Esophagus squamous epithelium (tissue), 5 donors: ENCODE measurements at regions not wholly inside any gene's neighbourhood (a gene's known extent, or its start where the extent isn't known, plus 50 kb on each side); places are given as distances from the start of the nearest gene placed in this dataset.

ENCODE experiments used
- DNase-seq: peaks from one replicate; lab custom pipeline; 2025; lab: John Stamatoyannopoulos, UW
- H3K27ac ChIP-seq, 4 donors: fragments of 200-600 bp; sonication (generic); one replicate each; pipeline ENCODE4 v1.5.1; 2016 to 2019; ENCODE audit warnings: mild to moderate bottlenecking in 1 of 4
- H3K27me3 ChIP-seq, 4 donors: fragments of 200-600 bp; sonication (generic); 1 replicate in 3 of 4; 2 replicates in 1 of 4; pipeline versions ENCODE4 v1.5.1 to v1.6.0; 2017 to 2021; ENCODE audit warnings: antibody characterized with exemption in 1 of 4
- H3K36me3 ChIP-seq, 3 donors: fragments of 200-600 bp; sonication (generic); one replicate each; pipeline ENCODE4 v1.5.1; 2016 to 2019
- H3K4me1 ChIP-seq, 3 donors: fragments of 200-600 bp; sonication (generic); one replicate each; pipeline ENCODE4 v1.5.1; 2017 to 2019
- H3K4me3 ChIP-seq, 4 donors: fragments of 200-600 bp; sonication (generic); 1 replicate in 3 of 4; 2 replicates in 1 of 4; pipeline ENCODE4 v1.5.1; 2016 to 2019; ENCODE audit warnings: mild to moderate bottlenecking in 2 of 4, moderate library complexity in 1 of 4
- H3K9me3 ChIP-seq, 3 donors: fragments of 200-600 bp; sonication (generic); one replicate each; pipeline ENCODE4 v1.5.1; 2016 to 2019
- POLR2A ChIP-seq, 4 donors: fragments of 450-650 bp; IDR thresholded peaks; one replicate each; pipeline ENCODE4 v1.6.1; 2017; ENCODE audit warnings: antibody characterized with exemption in 4 of 4, mild to moderate bottlenecking in 4 of 4, moderate library complexity in 3 of 4
- WGBS, 2 donors: methylation state at CpG; one replicate each; pipeline ENCODE4 v1.1.5; 2018; 5-methylcytosine and 5-hydroxymethylcytosine counted together
- intact Hi-C: fragments of 100-400 bp; cut with DNase I; formaldehyde crosslinking; loops from one replicate; pipeline ENCODE4 v1.15.0; 2022
- TF ChIP-seq, protein P1 (sequence below), 6 experiments: fragments of 450-650 bp in 4 of 6; fragments of 200-600 bp in 2 of 6; sonication (generic) in 2 of 6; IDR thresholded peaks; one replicate each; pipeline ENCODE4 v1.5.1; 2016 to 2019; ENCODE audit warnings: antibody characterized with exemption in 6 of 6, mild to moderate bottlenecking in 4 of 6, moderate library complexity in 4 of 6
- donor health status: DM: yes; HTN: yes; CAD: no.

DNA sequence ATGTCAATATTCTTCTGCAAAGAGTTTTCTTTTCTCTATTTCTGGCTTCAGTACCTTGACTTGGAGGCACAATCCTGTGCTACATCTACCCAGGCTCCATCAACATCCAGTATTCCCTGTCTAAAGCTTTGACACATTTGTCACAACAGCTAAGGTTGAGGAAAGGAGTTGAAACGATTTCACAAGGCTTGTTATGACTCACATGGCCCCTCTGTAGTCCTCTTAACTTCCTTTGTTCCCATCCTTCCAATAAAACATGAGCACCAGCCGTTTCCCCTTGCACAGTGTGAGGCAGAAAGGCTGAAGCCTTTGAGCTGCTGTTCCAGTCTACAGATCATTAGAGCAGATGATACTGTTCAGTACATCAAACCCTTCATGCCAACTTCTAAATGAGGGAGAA lies 163.0 kb upstream of the TMCO5A start:
- 6 to 12% methylated on average over 2 of the region's 2 CpGs for WGBS, 2 donors
- no peaks in the 10 kb centered on the region for H3K9me3 ChIP-seq

DNA sequence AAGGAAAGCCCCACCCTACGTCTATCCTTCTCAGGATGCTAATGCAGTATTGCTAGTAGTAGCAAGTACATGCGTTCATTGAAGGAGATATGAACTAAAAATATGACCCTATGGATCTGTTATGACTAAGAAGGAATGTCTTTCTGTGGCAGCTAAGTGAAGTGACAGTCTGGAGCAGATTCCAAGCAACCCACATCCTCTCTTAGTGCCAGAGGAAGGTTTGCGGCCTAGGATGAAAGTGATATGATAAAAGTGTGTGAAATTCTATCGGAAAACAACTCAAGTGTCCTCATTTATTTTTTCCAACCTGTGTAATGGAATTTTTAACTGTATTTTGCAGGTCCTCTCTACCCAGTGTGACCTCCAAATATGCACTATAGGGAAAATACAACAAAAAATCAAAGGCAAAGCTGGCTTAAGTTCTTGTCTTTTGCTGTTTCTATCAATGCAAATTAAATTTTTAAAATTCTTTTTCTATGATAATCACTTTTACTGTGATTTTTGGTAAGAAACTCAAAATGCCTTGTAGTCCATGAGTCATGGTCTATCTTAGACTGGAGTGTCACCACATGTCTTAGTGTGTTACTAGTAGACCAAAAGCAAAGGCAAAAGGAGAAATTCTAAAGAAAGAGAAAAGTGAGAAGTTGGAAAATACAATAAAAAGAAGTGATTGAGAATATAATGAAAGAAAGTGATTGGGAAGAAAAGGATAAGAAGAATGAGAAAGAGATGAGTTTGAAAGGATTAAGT lies 161.2 kb upstream of the TMCO5A start:
- TF ChIP-seq POLR2A (IDR thresholded peaks at IDR 0.05): no peak
- TF ChIP-seq, protein P1, sequence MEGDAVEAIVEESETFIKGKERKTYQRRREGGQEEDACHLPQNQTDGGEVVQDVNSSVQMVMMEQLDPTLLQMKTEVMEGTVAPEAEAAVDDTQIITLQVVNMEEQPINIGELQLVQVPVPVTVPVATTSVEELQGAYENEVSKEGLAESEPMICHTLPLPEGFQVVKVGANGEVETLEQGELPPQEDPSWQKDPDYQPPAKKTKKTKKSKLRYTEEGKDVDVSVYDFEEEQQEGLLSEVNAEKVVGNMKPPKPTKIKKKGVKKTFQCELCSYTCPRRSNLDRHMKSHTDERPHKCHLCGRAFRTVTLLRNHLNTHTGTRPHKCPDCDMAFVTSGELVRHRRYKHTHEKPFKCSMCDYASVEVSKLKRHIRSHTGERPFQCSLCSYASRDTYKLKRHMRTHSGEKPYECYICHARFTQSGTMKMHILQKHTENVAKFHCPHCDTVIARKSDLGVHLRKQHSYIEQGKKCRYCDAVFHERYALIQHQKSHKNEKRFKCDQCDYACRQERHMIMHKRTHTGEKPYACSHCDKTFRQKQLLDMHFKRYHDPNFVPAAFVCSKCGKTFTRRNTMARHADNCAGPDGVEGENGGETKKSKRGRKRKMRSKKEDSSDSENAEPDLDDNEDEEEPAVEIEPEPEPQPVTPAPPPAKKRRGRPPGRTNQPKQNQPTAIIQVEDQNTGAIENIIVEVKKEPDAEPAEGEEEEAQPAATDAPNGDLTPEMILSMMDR (IDR thresholded peaks at IDR 0.05): no peak
- WGBS, 2 donors: 84% methylated on average over 4 of the region's 4 CpGs

More for the DNA sequence above, 163.0 kb upstream of the TMCO5A start:
- intact Hi-C loops: no loop called here
- TF ChIP-seq, protein P1 (IDR thresholded peaks at IDR 0.05): no peak
- no peak for TF ChIP-seq POLR2A (IDR thresholded peaks at IDR 0.05)
- H3K27ac ChIP-seq: no peak overlapping the region
- H3K4me1 ChIP-seq: no peaks in the 10 kb centered on the region
- DNase-seq: no peak
- H3K27me3 ChIP-seq: no peaks in the 10 kb centered on the region
- H3K36me3 ChIP-seq: no peaks in the 10 kb centered on the region
- no peak overlapping the region for H3K4me3 ChIP-seq

DNA sequence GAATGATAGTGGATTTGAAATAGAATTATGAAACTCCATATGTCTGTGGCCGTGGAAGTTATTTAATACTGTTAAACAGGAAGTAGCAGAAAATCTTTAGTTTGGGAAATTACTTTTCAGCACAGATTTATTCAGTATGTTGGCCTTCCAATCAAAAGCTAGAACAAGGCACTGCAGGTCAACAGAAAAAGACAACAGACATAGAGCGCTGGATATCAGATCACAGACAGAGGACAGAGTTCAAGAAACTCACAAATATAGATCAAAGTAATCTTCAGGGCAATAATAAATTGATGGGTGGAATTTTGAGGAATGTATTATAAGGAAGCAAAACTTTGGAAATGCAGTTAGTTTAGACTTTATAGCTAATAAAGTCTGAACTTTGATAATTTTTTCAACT lies 159.5 kb upstream of the TMCO5A start:
- WGBS, 2 donors: 68 to 71% methylated on average over 2 of the region's 2 CpGs
- no peaks in the 10 kb centered on the region for H3K9me3 ChIP-seq
- no peaks in the 10 kb centered on the region for H3K4me1 ChIP-seq
- no peak for TF ChIP-seq POLR2A (IDR thresholded peaks at IDR 0.05)
- TF ChIP-seq, protein P1 (IDR thresholded peaks at IDR 0.05): no peak
- intact Hi-C loops: no loop called here
- no peaks in the 10 kb centered on the region for H3K36me3 ChIP-seq
- no peak overlapping the region for H3K27ac ChIP-seq
- H3K4me3 ChIP-seq: no peak overlapping the region
- DNase-seq: no peak
- no peaks in the 10 kb centered on the region for H3K27me3 ChIP-seq

More for the DNA sequence above, 161.2 kb upstream of the TMCO5A start:
- intact Hi-C loops: no loop called here
- no peaks in the 10 kb centered on the region for H3K27me3 ChIP-seq
- H3K4me1 ChIP-seq: no peaks in the 10 kb centered on the region
- no peaks in the 10 kb centered on the region for H3K36me3 ChIP-seq
- no peak overlapping the region for H3K27ac ChIP-seq
- no peak for DNase-seq
- no peak overlapping the region for H3K4me3 ChIP-seq
- H3K9me3 ChIP-seq: no peaks in the 10 kb centered on the region

DNA sequence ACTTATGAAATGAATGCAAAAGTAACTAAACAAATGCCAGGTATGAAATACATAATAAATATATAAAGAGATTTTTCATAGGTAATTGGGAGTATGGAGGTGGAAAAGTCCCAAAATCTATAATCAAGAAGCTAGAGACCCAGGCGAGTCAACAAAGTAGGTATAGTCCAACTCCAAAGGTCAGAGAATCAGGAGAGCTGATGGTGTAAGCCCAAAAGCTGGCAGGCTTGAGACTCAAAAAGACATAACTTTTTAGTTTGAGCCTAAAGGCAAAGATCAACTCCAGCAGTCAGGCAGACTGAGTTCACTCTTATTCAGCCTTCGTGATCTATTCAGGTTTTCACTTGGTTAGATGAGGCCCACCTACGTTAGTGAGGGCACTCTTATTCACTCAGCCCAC lies 157.4 kb upstream of the TMCO5A start:
- Histone ChIP-seq H3K9me3 (no peaks in the 10 kb centered on the region), H3K27ac (no peak overlapping the region), H3K36me3 (no peaks in the 10 kb centered on the region), H3K27me3 (no peaks in the 10 kb centered on the region), H3K4me1 (no peaks in the 10 kb centered on the region), H3K4me3 (no peak overlapping the region)
- intact Hi-C loops: no loop called here
- 87 to 91% methylated on average over 3 of the region's 3 CpGs for WGBS, 2 donors
- no peak for DNase-seq
- TF ChIP-seq POLR2A (IDR thresholded peaks at IDR 0.05): no peak
- TF ChIP-seq, protein P1 (IDR thresholded peaks at IDR 0.05): no peak

DNA sequence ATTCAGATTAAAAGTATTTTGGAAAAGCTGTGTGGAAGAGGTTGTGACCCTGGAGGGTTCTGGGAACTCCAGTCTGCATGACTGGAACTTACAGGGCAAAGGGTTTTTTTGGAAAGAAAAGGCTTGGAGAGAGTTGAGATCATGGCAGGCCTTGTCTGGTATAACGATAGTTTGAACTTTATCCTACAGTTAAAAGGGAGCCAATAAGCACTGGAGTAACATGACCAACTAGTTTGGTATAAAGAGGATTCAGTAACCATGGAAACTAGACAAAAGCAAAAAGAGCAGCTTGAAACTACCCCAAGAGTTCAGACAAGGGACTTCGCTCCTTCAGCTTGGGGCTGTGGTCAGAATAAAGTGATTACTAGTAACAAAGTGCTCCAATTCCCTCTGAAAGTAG lies 151.2 kb upstream of the TMCO5A start:
- no peaks in the 10 kb centered on the region for H3K36me3 ChIP-seq
- intact Hi-C loops: no loop called here
- 61 to 64% methylated on average over 2 of the region's 2 CpGs for WGBS, 2 donors
- H3K9me3 ChIP-seq: no peaks in the 10 kb centered on the region
- no peaks in the 10 kb centered on the region for H3K4me1 ChIP-seq
- H3K4me3 ChIP-seq: no peak overlapping the region
- no peaks in the 10 kb centered on the region for H3K27me3 ChIP-seq
- no peak for TF ChIP-seq POLR2A (IDR thresholded peaks at IDR 0.05)
- TF ChIP-seq, protein P1 (IDR thresholded peaks at IDR 0.05): no peak
- H3K27ac ChIP-seq: no peak overlapping the region
- DNase-seq: no peak
